ENCODE measurements at regions not wholly inside any gene's neighbourhood (a gene's known extent, or its start where the extent isn't known, plus 50 kb on each side); places are given as distances from the start of the nearest gene placed in this dataset.
"Not testable (repeated sequence)": the region's sequence is repeated elsewhere in the genome, so short reads cannot be mapped to it uniquely, and the experiment has no call there.

- H3K4me3 ChIP-seq (ENCODE audit: low read depth in 2 of 2, low read length in 1 of 2); H3K9ac ChIP-seq; H3K9me2 ChIP-seq; H3K4me1 ChIP-seq (ENCODE audit: control insufficient read depth in 1 of 2, insufficient read depth in 2 of 2, low read depth in 1 of 2, low read length in 1 of 2); POLR2A ChIA-PET; H3K36me3 ChIP-seq (replicated peaks in 1 of 2; ENCODE audit: control insufficient read depth in 1 of 2, insufficient read depth in 2 of 2, low read length in 1 of 2); H3K4me2 ChIP-seq; H3K9me3 ChIP-seq; H3K27me3 ChIP-seq (ENCODE audit: insufficient read depth); H2AFZ ChIP-seq (ENCODE audit: low read depth); H3K27ac ChIP-seq (ENCODE audit: low read depth in 2 of 2, low read length in 1 of 2): not testable (repeated sequence)
- peaks cover 12% of the 10 kb centered on the region for H3F3A ChIP-seq (replicated peaks; ENCODE audit: insufficient read depth)
- 81% methylated on average over 24 of the region's 25 CpGs for WGBS (ENCODE audit: low lambda C conversion rate)
- CTCF ChIA-PET = interaction anchor here (1.4 to 1.9 kb wide), 2 partner anchors 9 to 238 kb away, joined by 5 to 7 read pairs; partner anchors contain the start of gene GOSR1
- peaks cover 99% of the 10 kb centered on the region for H3K79me2 ChIP-seq (ENCODE audit: insufficient read depth)
- DNase-seq = peak; percentile 39
- peaks cover 98% of the 10 kb centered on the region for H4K20me1 ChIP-seq (ENCODE audit: insufficient read depth)
- peak; percentile 51 for TF ChIP-seq RAD21 (IDR thresholded peaks at IDR 0.05; ENCODE audit: low read length)
- peak; percentile 36; the same call in 1 of the 2 replicates for TF ChIP-seq SMC3 (IDR thresholded peaks at IDR 0.05; ENCODE audit: low read depth, low read length)
- peak; percentile 73 for TF ChIP-seq CTCF (IDR thresholded peaks at IDR 0.05)
Observed at GRCh38 chr17:30714825-30715622, 109.5 kb downstream of the CRLF3 start.

GRCh38 chr17:30713805-30714204, 110.7 kb downstream of the CRLF3 start:
- CTCF ChIA-PET; H3K36me3 ChIP-seq (replicated peaks in 1 of 2; ENCODE audit: control insufficient read depth in 1 of 2, insufficient read depth in 2 of 2, low read length in 1 of 2): not testable (repeated sequence)

GRCh38 chr17:30712859-30713258, 111.6 kb downstream of the CRLF3 start:
- H3K27ac ChIP-seq (ENCODE audit: low read depth in 2 of 2, low read length in 1 of 2); H3K9me2 ChIP-seq; CTCF ChIA-PET; H3K4me1 ChIP-seq (ENCODE audit: control insufficient read depth in 1 of 2, insufficient read depth in 2 of 2, low read depth in 1 of 2, low read length in 1 of 2); H3K4me2 ChIP-seq; H3K4me3 ChIP-seq (ENCODE audit: low read depth in 2 of 2, low read length in 1 of 2); H3K27me3 ChIP-seq (ENCODE audit: insufficient read depth); H2AFZ ChIP-seq (ENCODE audit: low read depth); DNase-seq; H3K9ac ChIP-seq; H3K36me3 ChIP-seq (replicated peaks in 1 of 2; ENCODE audit: control insufficient read depth in 1 of 2, insufficient read depth in 2 of 2, low read length in 1 of 2); POLR2A ChIA-PET; H3K9me3 ChIP-seq: not testable (repeated sequence)
- peaks cover 76% of the 10 kb centered on the region for H4K20me1 ChIP-seq (ENCODE audit: insufficient read depth)
- H3K79me2 ChIP-seq (ENCODE audit: insufficient read depth) = peaks cover 84% of the 10 kb centered on the region
- H3F3A ChIP-seq (replicated peaks; ENCODE audit: insufficient read depth) = peaks cover 12% of the 10 kb centered on the region
- no CpG with 5 or more reads among the region's 3 CpGs for WGBS (ENCODE audit: low lambda C conversion rate)

More at GRCh38 chr17:30713805-30714204, 110.7 kb downstream of the CRLF3 start:
- H3K9me3 ChIP-seq; POLR2A ChIA-PET; DNase-seq; H3K9me2 ChIP-seq; H3K27me3 ChIP-seq (ENCODE audit: insufficient read depth); H3K4me2 ChIP-seq; H3K27ac ChIP-seq (ENCODE audit: low read depth in 2 of 2, low read length in 1 of 2); H3K9ac ChIP-seq; H2AFZ ChIP-seq (ENCODE audit: low read depth); H3K4me3 ChIP-seq (ENCODE audit: low read depth in 2 of 2, low read length in 1 of 2); H3K4me1 ChIP-seq (ENCODE audit: control insufficient read depth in 1 of 2, insufficient read depth in 2 of 2, low read depth in 1 of 2, low read length in 1 of 2): not testable (repeated sequence)
- WGBS (ENCODE audit: low lambda C conversion rate) = 80% methylated on average over 10 of the region's 10 CpGs
- Histone ChIP-seq H4K20me1 (ENCODE audit: insufficient read depth) (peaks cover 85% of the 10 kb centered on the region), H3K79me2 (ENCODE audit: insufficient read depth) (peaks cover 93% of the 10 kb centered on the region), H3F3A (replicated peaks; ENCODE audit: insufficient read depth) (peaks cover 12% of the 10 kb centered on the region)

- POLR2A ChIA-PET; H3K36me3 ChIP-seq (replicated peaks in 1 of 2; ENCODE audit: control insufficient read depth in 1 of 2, insufficient read depth in 2 of 2, low read length in 1 of 2); H3K9me2 ChIP-seq; H3K27ac ChIP-seq (ENCODE audit: low read depth in 2 of 2, low read length in 1 of 2); H3K9me3 ChIP-seq; H3K9ac ChIP-seq; H2AFZ ChIP-seq (ENCODE audit: low read depth); DNase-seq; H3K4me3 ChIP-seq (ENCODE audit: low read depth in 2 of 2, low read length in 1 of 2); CTCF ChIA-PET; H3K27me3 ChIP-seq (ENCODE audit: insufficient read depth): not testable (repeated sequence)
- Histone ChIP-seq H4K20me1 (ENCODE audit: insufficient read depth) (peaks cover 66% of the 10 kb centered on the region), H3K79me2 (ENCODE audit: insufficient read depth) (peaks cover 74% of the 10 kb centered on the region), H3K4me2 (peak overlapping the region; percentile 81), H3F3A (replicated peaks; ENCODE audit: insufficient read depth) (peaks cover 12% of the 10 kb centered on the region), H3K4me1 (ENCODE audit: control insufficient read depth in 1 of 2, insufficient read depth in 2 of 2, low read depth in 1 of 2, low read length in 1 of 2) (peaks cover 2 to 11% of the 10 kb centered on the region in 2 experiments; a peak in 1 of 4 replicates)
- WGBS (ENCODE audit: low lambda C conversion rate) = 96% methylated on average over 16 of the region's 30 CpGs
Observed at GRCh38 chr17:30711626-30712507, 112.6 kb downstream of the CRLF3 start.

GRCh38 chr17:30711176-30711575, 113.3 kb downstream of the CRLF3 start:
- peak overlapping the region; percentile 62 to 68 for H3K4me3 ChIP-seq (ENCODE audit: low read depth in 2 of 2, low read length in 1 of 2)
- peaks cover 59% of the 10 kb centered on the region for H4K20me1 ChIP-seq (ENCODE audit: insufficient read depth)
- CTCF ChIA-PET; POLR2A ChIA-PET; H3K9me3 ChIP-seq; H3K9ac ChIP-seq; H2AFZ ChIP-seq (ENCODE audit: low read depth); H3K9me2 ChIP-seq; H3K36me3 ChIP-seq (replicated peaks in 1 of 2; ENCODE audit: control insufficient read depth in 1 of 2, insufficient read depth in 2 of 2, low read length in 1 of 2); H3K27me3 ChIP-seq (ENCODE audit: insufficient read depth); DNase-seq; H3K27ac ChIP-seq (ENCODE audit: low read depth in 2 of 2, low read length in 1 of 2): not testable (repeated sequence)
- H3K79me2 ChIP-seq (ENCODE audit: insufficient read depth) = peaks cover 67% of the 10 kb centered on the region
- peaks cover 3 to 14% of the 10 kb centered on the region in 2 experiments; a peak in 1 of 4 replicates for H3K4me1 ChIP-seq (ENCODE audit: control insufficient read depth in 1 of 2, insufficient read depth in 2 of 2, low read depth in 1 of 2, low read length in 1 of 2)
- H3F3A ChIP-seq (replicated peaks; ENCODE audit: insufficient read depth) = peaks cover 12% of the 10 kb centered on the region
- 84% methylated on average over 8 of the region's 8 CpGs for WGBS (ENCODE audit: low lambda C conversion rate)
- H3K4me2 ChIP-seq = peak overlapping the region; percentile 81
